CD14-positive monocyte (primary cell): ENCODE measurements at regions not wholly inside any gene's neighbourhood (a gene's known extent, or its start where the extent isn't known, plus 50 kb on each side); places are given as distances from the start of the nearest gene placed in this dataset.

Source experiments
- DNase-seq, 3 donors: peaks; one replicate each; pipeline ENCODE4 v3.0.0-alpha.2; 2011 to 2022
- H2AFZ ChIP-seq: 2 replicates; pipeline ENCODE4 v1.6.0; 2012; ENCODE audit warnings: mild to moderate bottlenecking, low read depth, low read length, inconsistent platforms; ENCODE audit not compliant: insufficient read depth, poor library complexity, severe bottlenecking
- H3K27ac ChIP-seq, 2 donors: 1 replicate in 1 of 2; 2 replicates in 1 of 2; pipeline ENCODE4 v1.5.1; 2012 to 2013; ENCODE audit warnings: low read length in 2 of 2, control low read depth in 1 of 2, inconsistent platforms in 1 of 2, low read depth in 1 of 2, mild to moderate bottlenecking in 1 of 2
- H3K27me3 ChIP-seq, 2 donors: one replicate each; pipeline versions ENCODE4 v1.6.0 to v1.6.1; 2011 to 2013; ENCODE audit warnings: low read length in 2 of 2; ENCODE audit not compliant: control insufficient read depth in 2 of 2, insufficient read depth in 2 of 2
- H3K36me3 ChIP-seq, 2 donors: replicated peaks in 1 of 2; 1 replicate in 1 of 2; 2 replicates in 1 of 2; pipeline versions ENCODE4 v1.5.1 to v1.6.1; 2012 to 2013; ENCODE audit warnings: low read length in 2 of 2, control low read depth in 1 of 2, inconsistent platforms in 1 of 2, mild to moderate bottlenecking in 1 of 2; ENCODE audit not compliant: insufficient read depth in 2 of 2, control insufficient read depth in 1 of 2
- H3K4me1 ChIP-seq, 2 donors: 1 replicate in 1 of 2; 2 replicates in 1 of 2; pipeline versions ENCODE4 v1.5.1 to v1.6.1; 2012 to 2013; ENCODE audit warnings: low read length in 2 of 2, control low read depth in 1 of 2, inconsistent platforms in 1 of 2, mild to moderate bottlenecking in 1 of 2, moderate library complexity in 1 of 2; ENCODE audit not compliant: insufficient read depth in 2 of 2, control insufficient read depth in 1 of 2
- H3K4me2 ChIP-seq: replicated peaks from 2 replicates; pipeline ENCODE3; 2012; ENCODE audit warnings: low read length, moderate library complexity, mild to moderate bottlenecking; ENCODE audit not compliant: poor library complexity, severe bottlenecking; ENCODE audit errors: extremely low read depth
- H3K4me3 ChIP-seq, 3 experiments: fragments of 200-600 bp in 1 of 3; sonication (generic) in 1 of 3; replicated peaks in 1 of 3; 1 replicate in 2 of 3; 2 replicates in 1 of 3; pipeline ENCODE4 v1.5.1; 2011 to 2013; ENCODE audit warnings: low read length in 3 of 3, mild to moderate bottlenecking in 3 of 3, control low read depth in 2 of 3, low read depth in 2 of 3, inconsistent platforms in 1 of 3, moderate library complexity in 1 of 3
- H3K79me2 ChIP-seq: 2 replicates; pipeline ENCODE4 v1.6.0; 2012; ENCODE audit warnings: mild to moderate bottlenecking, control low read depth, inconsistent platforms, low read length, moderate library complexity; ENCODE audit not compliant: insufficient read depth
- H3K9ac ChIP-seq: 2 replicates; pipeline ENCODE4 v1.6.0; 2017; ENCODE audit warnings: low read length, mild to moderate bottlenecking; ENCODE audit not compliant: insufficient read depth, poor library complexity, severe bottlenecking
- H3K9me3 ChIP-seq, 2 donors: replicated peaks in 1 of 2; 1 replicate in 1 of 2; 2 replicates in 1 of 2; pipeline versions ENCODE4 v1.5.1 to v1.6.1; 2012 to 2013; ENCODE audit warnings: low read length in 2 of 2, control low read depth in 1 of 2; ENCODE audit not compliant: control insufficient read depth in 1 of 2, insufficient read depth in 1 of 2
- H4K20me1 ChIP-seq: 2 replicates; pipeline ENCODE4 v1.6.0; 2012; ENCODE audit warnings: mild to moderate bottlenecking, low read length, control low read depth, moderate library complexity; ENCODE audit not compliant: insufficient read depth
- H3K27ac Mint-ChIP-seq, 7 donors: one replicate each; pipeline ENCODE4 v1.8.0; 2020; ENCODE audit warnings: mild to moderate bottlenecking in 7 of 7, mixed read lengths in 7 of 7, moderate library complexity in 6 of 7, inconsistent platforms in 2 of 7
- H3K27me3 Mint-ChIP-seq, 3 donors: one replicate each; pipeline ENCODE4 v1.8.0; 2021 to 2022; ENCODE audit warnings: low read depth in 3 of 3, mild to moderate bottlenecking in 3 of 3, mixed read lengths in 3 of 3, moderate library complexity in 3 of 3, inconsistent platforms in 1 of 3
- H3K36me3 Mint-ChIP-seq, 2 donors: one replicate each; pipeline ENCODE4 v1.8.0; 2020; ENCODE audit warnings: mixed read lengths in 2 of 2, inconsistent platforms in 1 of 2, mild to moderate bottlenecking in 1 of 2
- H3K4me1 Mint-ChIP-seq: one replicate; pipeline ENCODE4 v1.8.0; 2020; ENCODE audit warnings: mild to moderate bottlenecking, mixed read lengths
- H3K4me3 Mint-ChIP-seq, 2 donors: one replicate each; pipeline ENCODE4 v1.8.0; 2020; ENCODE audit warnings: mild to moderate bottlenecking in 2 of 2, mixed read lengths in 2 of 2, moderate library complexity in 1 of 2
- H3K9me3 Mint-ChIP-seq, 7 donors: one replicate each; pipeline ENCODE4 v1.8.0; 2020 to 2022; ENCODE audit warnings: mixed read lengths in 7 of 7, mild to moderate bottlenecking in 6 of 7, moderate library complexity in 6 of 7, inconsistent platforms in 2 of 7
- CTCF ChIP-seq: fragments of 200-600 bp; IDR thresholded peaks from one replicate; pipeline ENCODE4 v1.8.0; 2022; ENCODE audit warnings: antibody characterized with exemption, mild to moderate bottlenecking
- WGBS: methylation state at CpG from one replicate; pipeline ENCODE4 v1.1.5; 2013; ENCODE audit warnings: missing lambda C conversion rate; ENCODE audit not compliant: insufficient coverage; 5-methylcytosine and 5-hydroxymethylcytosine counted together
- intact Hi-C, 2 donors: fragments of 100-400 bp; cut with micrococcal nuclease; formaldehyde crosslinking; loops; one replicate each; pipeline versions ENCODE4 v1.15.0 to v1.15.1; 2023

- peaks cover 0 to 14% of the 10 kb centered on the region in 2 donors for H3K4me1 ChIP-seq
- intact Hi-C loops: no loop called here
- H3K4me3 ChIP-seq: no peak overlapping the region
- Mint-ChIP-seq H3K36me3 (no peaks in the 10 kb centered on the region), H3K4me3 (no peak overlapping the region), H3K27me3 (peaks cover 10 to 12% (median 11%) of the 10 kb centered on the region in 3 donors), H3K27ac (peak overlapping the region in 1 of 7 donors; percentile 55), H3K4me1 (peaks cover 11% of the 10 kb centered on the region), H3K9me3 (no peaks in the 10 kb centered on the region)
- 100% methylated on average over 1 of the region's 3 CpGs for WGBS
- H4K20me1 ChIP-seq: no peaks in the 10 kb centered on the region
- DNase-seq: no peak
- H3K79me2 ChIP-seq: no peaks in the 10 kb centered on the region
- H3K9ac ChIP-seq: no peak overlapping the region
- no peak for TF ChIP-seq CTCF
- H3K36me3 ChIP-seq: no peaks in the 10 kb centered on the region
- H3K27me3 ChIP-seq: peaks cover 0 to 3% of the 10 kb centered on the region in 2 donors
- H3K9me3 ChIP-seq: no peaks in the 10 kb centered on the region
- no peak overlapping the region for H2AFZ ChIP-seq
- no peak overlapping the region for H3K27ac ChIP-seq
- no peak overlapping the region for H3K4me2 ChIP-seq
These were observed 109.5 kb upstream of the TOP3B start for GRCh38 chr22:22092101-22092500.

- H3K9me3 Mint-ChIP-seq: no peaks in the 10 kb centered on the region
- no peaks in the 10 kb centered on the region for H3K36me3 Mint-ChIP-seq
- H3K4me1 Mint-ChIP-seq: peaks cover 17% of the 10 kb centered on the region
- no peaks in the 10 kb centered on the region for H4K20me1 ChIP-seq
- no peaks in the 10 kb centered on the region for H3K36me3 ChIP-seq
- no peak overlapping the region for H2AFZ ChIP-seq
- peaks cover 1 to 21% of the 10 kb centered on the region in 2 donors for H3K4me1 ChIP-seq
- H3K4me3 ChIP-seq: no peak overlapping the region
- no peaks in the 10 kb centered on the region for H3K79me2 ChIP-seq
- no peak overlapping the region for H3K4me3 Mint-ChIP-seq
- no peak overlapping the region for H3K4me2 ChIP-seq
- H3K27me3 Mint-ChIP-seq: peaks cover 6 to 9% (median 7%) of the 10 kb centered on the region in 3 donors
- intact Hi-C loops: no loop called here
- no peaks in the 10 kb centered on the region for H3K9me3 ChIP-seq
- H3K27ac ChIP-seq: no peak overlapping the region
- H3K27me3 ChIP-seq: peaks cover 0 to 3% of the 10 kb centered on the region in 2 donors
- no peak for DNase-seq
- H3K27ac Mint-ChIP-seq: no peak overlapping the region
- no peak for TF ChIP-seq CTCF
- WGBS: 100% methylated on average over 4 of the region's 6 CpGs
- H3K9ac ChIP-seq: no peak overlapping the region
These were observed 108.9 kb upstream of the TOP3B start for GRCh38 chr22:22091400-22091878.
